ENCODE measurements at regions not wholly inside any gene's neighbourhood (a gene's known extent, or its start where the extent isn't known, plus 50 kb on each side); places are given as distances from the start of the nearest gene placed in this dataset.

DNA sequence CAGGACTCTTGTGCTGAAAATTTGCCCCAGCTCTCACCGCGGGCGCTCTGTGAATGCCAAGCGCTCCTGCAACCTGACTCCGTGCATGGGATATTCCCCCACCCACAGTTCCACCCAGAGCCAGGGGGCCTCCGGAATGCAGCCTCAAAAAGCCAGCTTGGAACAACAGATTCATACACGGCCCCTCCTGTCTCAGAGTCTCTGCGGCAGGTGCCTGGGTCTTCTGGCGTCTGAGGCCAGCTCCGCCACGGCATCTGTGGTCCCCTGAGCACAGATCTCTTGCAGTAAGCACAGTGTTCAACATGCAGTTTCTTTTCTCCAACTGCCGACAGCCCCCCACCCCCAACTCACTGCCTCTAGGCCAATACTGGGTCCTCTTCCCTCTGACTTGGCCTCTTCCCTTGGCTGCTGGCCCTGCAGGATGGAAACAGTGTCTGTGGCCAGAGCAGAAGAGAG, 355.7 kb upstream of the IRX2 start:
- Histone ChIP-seq H3K27ac (ENCODE audit: low read depth) (no peak overlapping the region), H3F3A (replicated peaks; ENCODE audit: low read depth) (peaks cover 7% of the 10 kb centered on the region), H3K4me1 (ENCODE audit: insufficient read depth) (peaks cover 55% of the 10 kb centered on the region), H3K9me2 (ENCODE audit: insufficient read depth) (no peaks in the 10 kb centered on the region), H2AFZ (peak overlapping the region; percentile 28; the same call in 1 of the 2 replicates), H3K27me3 (ENCODE audit: insufficient read depth) (no peaks in the 10 kb centered on the region), H3K79me2 (replicated peaks; ENCODE audit: insufficient read depth) (no peaks in the 10 kb centered on the region), H3K4me3 (no peak overlapping the region), H3K36me3 (ENCODE audit: insufficient read depth) (no peaks in the 10 kb centered on the region), H3K4me2 (peak overlapping the region; percentile 68), H4K20me1 (replicated peaks; ENCODE audit: insufficient read depth) (no peaks in the 10 kb centered on the region)
- Mint-ChIP-seq H3K27ac (no peak overlapping the region), H3K36me3 (ENCODE audit: low read depth) (no peaks in the 10 kb centered on the region), H3K27me3 (ENCODE audit: insufficient read depth, low read depth, poor library complexity) (peaks cover 41% of the 10 kb centered on the region), H3K9me3 (0 out of 3 replicates have a peak, but pooled peaks cover 3% of the 10 kb centered on the region), H3K4me3 (no peak overlapping the region; the same call in 2 of the 3 replicates), H3K4me1 (peaks cover 65% of the 10 kb centered on the region)
- DNase-seq (ENCODE audit: low spot score): peak; percentile 62
- no peak for TF ChIP-seq POLR2AphosphoS5 (IDR thresholded peaks at IDR 0.05; ENCODE audit: low read depth)
- no peak for TF ChIP-seq ZNF114 (CRISPR knock-in tag; IDR thresholded peaks at IDR 0.05)
- TF ChIP-seq, protein P1, sequence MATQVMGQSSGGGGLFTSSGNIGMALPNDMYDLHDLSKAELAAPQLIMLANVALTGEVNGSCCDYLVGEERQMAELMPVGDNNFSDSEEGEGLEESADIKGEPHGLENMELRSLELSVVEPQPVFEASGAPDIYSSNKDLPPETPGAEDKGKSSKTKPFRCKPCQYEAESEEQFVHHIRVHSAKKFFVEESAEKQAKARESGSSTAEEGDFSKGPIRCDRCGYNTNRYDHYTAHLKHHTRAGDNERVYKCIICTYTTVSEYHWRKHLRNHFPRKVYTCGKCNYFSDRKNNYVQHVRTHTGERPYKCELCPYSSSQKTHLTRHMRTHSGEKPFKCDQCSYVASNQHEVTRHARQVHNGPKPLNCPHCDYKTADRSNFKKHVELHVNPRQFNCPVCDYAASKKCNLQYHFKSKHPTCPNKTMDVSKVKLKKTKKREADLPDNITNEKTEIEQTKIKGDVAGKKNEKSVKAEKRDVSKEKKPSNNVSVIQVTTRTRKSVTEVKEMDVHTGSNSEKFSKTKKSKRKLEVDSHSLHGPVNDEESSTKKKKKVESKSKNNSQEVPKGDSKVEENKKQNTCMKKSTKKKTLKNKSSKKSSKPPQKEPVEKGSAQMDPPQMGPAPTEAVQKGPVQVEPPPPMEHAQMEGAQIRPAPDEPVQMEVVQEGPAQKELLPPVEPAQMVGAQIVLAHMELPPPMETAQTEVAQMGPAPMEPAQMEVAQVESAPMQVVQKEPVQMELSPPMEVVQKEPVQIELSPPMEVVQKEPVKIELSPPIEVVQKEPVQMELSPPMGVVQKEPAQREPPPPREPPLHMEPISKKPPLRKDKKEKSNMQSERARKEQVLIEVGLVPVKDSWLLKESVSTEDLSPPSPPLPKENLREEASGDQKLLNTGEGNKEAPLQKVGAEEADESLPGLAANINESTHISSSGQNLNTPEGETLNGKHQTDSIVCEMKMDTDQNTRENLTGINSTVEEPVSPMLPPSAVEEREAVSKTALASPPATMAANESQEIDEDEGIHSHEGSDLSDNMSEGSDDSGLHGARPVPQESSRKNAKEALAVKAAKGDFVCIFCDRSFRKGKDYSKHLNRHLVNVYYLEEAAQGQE (IDR thresholded peaks at IDR 0.05; ENCODE audit: unreplicated experiment): no peak
- TF ChIP-seq, protein P2, sequence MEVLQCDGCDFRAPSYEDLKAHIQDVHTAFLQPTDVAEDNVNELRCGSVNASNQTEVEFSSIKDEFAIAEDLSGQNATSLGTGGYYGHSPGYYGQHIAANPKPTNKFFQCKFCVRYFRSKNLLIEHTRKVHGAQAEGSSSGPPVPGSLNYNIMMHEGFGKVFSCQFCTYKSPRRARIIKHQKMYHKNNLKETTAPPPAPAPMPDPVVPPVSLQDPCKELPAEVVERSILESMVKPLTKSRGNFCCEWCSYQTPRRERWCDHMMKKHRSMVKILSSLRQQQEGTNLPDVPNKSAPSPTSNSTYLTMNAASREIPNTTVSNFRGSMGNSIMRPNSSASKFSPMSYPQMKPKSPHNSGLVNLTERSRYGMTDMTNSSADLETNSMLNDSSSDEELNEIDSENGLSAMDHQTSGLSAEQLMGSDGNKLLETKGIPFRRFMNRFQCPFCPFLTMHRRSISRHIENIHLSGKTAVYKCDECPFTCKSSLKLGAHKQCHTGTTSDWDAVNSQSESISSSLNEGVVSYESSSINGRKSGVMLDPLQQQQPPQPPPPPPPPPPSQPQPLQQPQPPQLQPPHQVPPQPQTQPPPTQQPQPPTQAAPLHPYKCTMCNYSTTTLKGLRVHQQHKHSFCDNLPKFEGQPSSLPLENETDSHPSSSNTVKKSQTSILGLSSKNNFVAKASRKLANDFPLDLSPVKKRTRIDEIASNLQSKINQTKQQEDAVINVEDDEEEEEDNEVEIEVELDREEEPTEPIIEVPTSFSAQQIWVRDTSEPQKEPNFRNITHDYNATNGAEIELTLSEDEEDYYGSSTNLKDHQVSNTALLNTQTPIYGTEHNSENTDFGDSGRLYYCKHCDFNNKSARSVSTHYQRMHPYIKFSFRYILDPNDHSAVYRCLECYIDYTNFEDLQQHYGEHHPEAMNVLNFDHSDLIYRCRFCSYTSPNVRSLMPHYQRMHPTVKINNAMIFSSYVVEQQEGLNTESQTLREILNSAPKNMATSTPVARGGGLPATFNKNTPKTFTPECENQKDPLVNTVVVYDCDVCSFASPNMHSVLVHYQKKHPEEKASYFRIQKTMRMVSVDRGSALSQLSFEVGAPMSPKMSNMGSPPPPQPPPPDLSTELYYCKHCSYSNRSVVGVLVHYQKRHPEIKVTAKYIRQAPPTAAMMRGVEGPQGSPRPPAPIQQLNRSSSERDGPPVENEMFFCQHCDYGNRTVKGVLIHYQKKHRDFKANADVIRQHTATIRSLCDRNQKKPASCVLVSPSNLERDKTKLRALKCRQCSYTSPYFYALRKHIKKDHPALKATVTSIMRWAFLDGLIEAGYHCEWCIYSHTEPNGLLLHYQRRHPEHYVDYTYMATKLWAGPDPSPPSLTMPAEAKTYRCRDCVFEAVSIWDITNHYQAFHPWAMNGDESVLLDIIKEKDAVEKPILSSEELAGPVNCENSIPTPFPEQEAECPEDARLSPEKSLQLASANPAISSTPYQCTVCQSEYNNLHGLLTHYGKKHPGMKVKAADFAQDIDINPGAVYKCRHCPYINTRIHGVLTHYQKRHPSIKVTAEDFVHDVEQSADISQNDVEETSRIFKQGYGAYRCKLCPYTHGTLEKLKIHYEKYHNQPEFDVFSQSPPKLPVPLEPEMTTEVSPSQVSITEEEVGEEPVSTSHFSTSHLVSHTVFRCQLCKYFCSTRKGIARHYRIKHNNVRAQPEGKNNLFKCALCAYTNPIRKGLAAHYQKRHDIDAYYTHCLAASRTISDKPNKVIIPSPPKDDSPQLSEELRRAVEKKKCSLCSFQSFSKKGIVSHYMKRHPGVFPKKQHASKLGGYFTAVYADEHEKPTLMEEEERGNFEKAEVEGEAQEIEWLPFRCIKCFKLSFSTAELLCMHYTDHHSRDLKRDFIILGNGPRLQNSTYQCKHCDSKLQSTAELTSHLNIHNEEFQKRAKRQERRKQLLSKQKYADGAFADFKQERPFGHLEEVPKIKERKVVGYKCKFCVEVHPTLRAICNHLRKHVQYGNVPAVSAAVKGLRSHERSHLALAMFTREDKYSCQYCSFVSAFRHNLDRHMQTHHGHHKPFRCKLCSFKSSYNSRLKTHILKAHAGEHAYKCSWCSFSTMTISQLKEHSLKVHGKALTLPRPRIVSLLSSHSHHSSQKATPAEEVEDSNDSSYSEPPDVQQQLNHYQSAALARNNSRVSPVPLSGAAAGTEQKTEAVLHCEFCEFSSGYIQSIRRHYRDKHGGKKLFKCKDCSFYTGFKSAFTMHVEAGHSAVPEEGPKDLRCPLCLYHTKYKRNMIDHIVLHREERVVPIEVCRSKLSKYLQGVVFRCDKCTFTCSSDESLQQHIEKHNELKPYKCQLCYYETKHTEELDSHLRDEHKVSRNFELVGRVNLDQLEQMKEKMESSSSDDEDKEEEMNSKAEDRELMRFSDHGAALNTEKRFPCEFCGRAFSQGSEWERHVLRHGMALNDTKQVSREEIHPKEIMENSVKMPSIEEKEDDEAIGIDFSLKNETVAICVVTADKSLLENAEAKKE (CRISPR knock-in tag; IDR thresholded peaks at IDR 0.05): no peak
- TF ChIP-seq, protein P3, sequence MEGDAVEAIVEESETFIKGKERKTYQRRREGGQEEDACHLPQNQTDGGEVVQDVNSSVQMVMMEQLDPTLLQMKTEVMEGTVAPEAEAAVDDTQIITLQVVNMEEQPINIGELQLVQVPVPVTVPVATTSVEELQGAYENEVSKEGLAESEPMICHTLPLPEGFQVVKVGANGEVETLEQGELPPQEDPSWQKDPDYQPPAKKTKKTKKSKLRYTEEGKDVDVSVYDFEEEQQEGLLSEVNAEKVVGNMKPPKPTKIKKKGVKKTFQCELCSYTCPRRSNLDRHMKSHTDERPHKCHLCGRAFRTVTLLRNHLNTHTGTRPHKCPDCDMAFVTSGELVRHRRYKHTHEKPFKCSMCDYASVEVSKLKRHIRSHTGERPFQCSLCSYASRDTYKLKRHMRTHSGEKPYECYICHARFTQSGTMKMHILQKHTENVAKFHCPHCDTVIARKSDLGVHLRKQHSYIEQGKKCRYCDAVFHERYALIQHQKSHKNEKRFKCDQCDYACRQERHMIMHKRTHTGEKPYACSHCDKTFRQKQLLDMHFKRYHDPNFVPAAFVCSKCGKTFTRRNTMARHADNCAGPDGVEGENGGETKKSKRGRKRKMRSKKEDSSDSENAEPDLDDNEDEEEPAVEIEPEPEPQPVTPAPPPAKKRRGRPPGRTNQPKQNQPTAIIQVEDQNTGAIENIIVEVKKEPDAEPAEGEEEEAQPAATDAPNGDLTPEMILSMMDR (conservative IDR thresholded peaks at IDR 0.05; ENCODE audit: low read depth in 2 of 2): no peak
- no peak for TF ChIP-seq CREB1 (CRISPR knock-in tag; IDR thresholded peaks at IDR 0.05; ENCODE audit: low read depth)
- no peak for TF ChIP-seq JUNB (IDR thresholded peaks at IDR 0.05; ENCODE audit: unreplicated experiment)
- TF ChIP-seq ZNF331 (CRISPR knock-in tag; IDR thresholded peaks at IDR 0.05; ENCODE audit: low read depth): no peak
- TF ChIP-seq STAT1 (IDR thresholded peaks at IDR 0.05; ENCODE audit: unreplicated experiment): no peak
- TF ChIP-seq NANOG (IDR thresholded peaks at IDR 0.05; ENCODE audit: borderline replicate concordance): no peak
- TF ChIP-seq EZH2phosphoT487 (IDR thresholded peaks at IDR 0.05; ENCODE audit: unreplicated experiment): no peak
- TF ChIP-seq, protein P4, sequence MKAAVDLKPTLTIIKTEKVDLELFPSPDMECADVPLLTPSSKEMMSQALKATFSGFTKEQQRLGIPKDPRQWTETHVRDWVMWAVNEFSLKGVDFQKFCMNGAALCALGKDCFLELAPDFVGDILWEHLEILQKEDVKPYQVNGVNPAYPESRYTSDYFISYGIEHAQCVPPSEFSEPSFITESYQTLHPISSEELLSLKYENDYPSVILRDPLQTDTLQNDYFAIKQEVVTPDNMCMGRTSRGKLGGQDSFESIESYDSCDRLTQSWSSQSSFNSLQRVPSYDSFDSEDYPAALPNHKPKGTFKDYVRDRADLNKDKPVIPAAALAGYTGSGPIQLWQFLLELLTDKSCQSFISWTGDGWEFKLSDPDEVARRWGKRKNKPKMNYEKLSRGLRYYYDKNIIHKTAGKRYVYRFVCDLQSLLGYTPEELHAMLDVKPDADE (IDR thresholded peaks at IDR 0.05): no peak
- no peak for TF ChIP-seq EZH2 (IDR thresholded peaks at IDR 0.05; ENCODE audit: low read depth, unreplicated experiment)
- peak; percentile 42 for ATAC-seq
